BLaER1 (cell line): ENCODE measurements at regions not wholly inside any gene's neighbourhood (a gene's known extent, or its start where the extent isn't known, plus 50 kb on each side); places are given as distances from the start of the nearest gene placed in this dataset.
"Not testable (repeated sequence)": the region's sequence is repeated elsewhere in the genome, so short reads cannot be mapped to it uniquely, and the experiment has no call there.

ENCODE experiments used
- H3K27ac ChIP-seq: shearing (Covaris generic); formaldehyde crosslinking; 2 replicates; pipeline ENCODE4 v1.8.1; 2022
- H3K27me3 ChIP-seq: shearing (Covaris generic); formaldehyde crosslinking; 2 replicates; pipeline ENCODE4 v1.8.1; 2022
- H3K36me3 ChIP-seq: shearing (Covaris generic); formaldehyde crosslinking; 2 replicates; pipeline ENCODE4 v1.8.1; 2022
- H3K4me1 ChIP-seq: shearing (Covaris generic); formaldehyde crosslinking; 2 replicates; pipeline ENCODE4 v1.8.1; 2022
- H3K4me2 ChIP-seq: shearing (Covaris generic); formaldehyde crosslinking; 2 replicates; pipeline ENCODE4 v1.8.1; 2022
- H3K4me3 ChIP-seq: shearing (Covaris generic); formaldehyde crosslinking; 2 replicates; pipeline ENCODE4 v1.8.1; 2022
- H3K9ac ChIP-seq: shearing (Covaris generic); formaldehyde crosslinking; 2 replicates; pipeline ENCODE4 v1.8.1; 2022
- H3K9me3 ChIP-seq: shearing (Covaris generic); formaldehyde crosslinking; 2 replicates; pipeline ENCODE4 v1.8.1; 2022
- H4K20me1 ChIP-seq: shearing (Covaris generic); formaldehyde crosslinking; 2 replicates; pipeline ENCODE4 v1.8.1; 2022
- Cebpa-rat ChIP-seq: shearing (Covaris generic); IDR thresholded peaks from 2 replicates; pipeline ENCODE4 v1.8.1; 2022

DNA sequence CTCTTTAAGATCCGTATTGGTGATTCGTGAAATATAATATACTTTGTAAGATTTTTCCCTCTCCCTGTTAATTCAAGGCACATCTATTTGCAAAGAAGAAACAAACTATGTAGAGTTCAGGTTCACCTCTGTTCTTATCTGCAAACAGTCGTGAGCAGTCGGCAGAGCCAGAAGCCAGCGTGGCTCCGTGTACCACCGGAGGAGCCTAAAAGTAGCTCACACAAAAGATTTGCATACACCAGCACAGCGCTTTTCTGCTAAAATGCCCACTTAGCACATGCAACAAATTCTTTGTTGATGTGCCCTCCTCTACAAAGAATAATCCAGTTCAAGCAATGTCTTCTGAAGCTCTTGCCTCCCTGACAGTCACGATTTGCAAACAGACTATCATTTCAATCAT, 416.0 kb upstream of the TENM3 start:
- Histone ChIP-seq H3K27me3 (no peaks in the 10 kb centered on the region), H3K27ac (no peak overlapping the region), H3K36me3 (no peaks in the 10 kb centered on the region), H4K20me1 (no peaks in the 10 kb centered on the region), H3K9ac (no peak overlapping the region), H3K4me1 (no peaks in the 10 kb centered on the region), H3K4me2 (no peak overlapping the region), H3K4me3 (no peak overlapping the region), H3K9me3 (no peaks in the 10 kb centered on the region)
- TF ChIP-seq Cebpa-rat: no peak

DNA sequence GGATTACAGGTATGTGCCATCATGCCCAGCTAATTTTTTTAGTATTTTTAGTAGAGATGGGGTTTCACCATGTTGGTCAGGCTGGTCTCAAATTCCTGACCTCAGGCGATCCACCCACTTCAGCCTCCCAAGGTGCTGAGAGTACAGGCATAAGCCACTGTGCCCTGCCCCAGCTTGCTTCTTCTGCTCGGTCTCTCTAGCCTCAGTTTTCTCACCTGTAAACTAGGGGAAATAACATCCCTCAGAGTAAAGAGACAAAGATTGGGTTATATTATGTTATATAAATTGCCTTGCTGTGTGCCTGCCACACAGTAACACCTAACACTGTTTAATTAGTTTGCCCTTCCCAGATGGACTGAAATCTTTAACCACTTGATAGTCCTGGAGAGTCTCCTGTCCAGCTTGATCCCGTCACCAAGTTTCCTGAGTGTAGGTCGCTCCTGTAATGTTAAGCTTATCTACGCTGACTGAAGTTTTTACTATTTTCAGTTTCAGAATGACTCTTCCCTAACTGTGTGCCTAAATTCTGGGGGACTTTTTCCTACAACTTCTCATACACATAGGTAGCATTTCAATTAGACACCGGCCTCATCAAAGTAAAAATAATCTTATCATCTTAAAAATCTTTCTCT, 412.7 kb upstream of the TENM3 start:
- TF ChIP-seq Cebpa-rat: no peak
- Histone ChIP-seq H3K9me3 (no peaks in the 10 kb centered on the region), H3K4me3 (no peak overlapping the region), H3K4me1 (no peaks in the 10 kb centered on the region), H3K4me2 (no peak overlapping the region), H4K20me1 (no peaks in the 10 kb centered on the region), H3K27me3 (no peaks in the 10 kb centered on the region), H3K36me3 (no peaks in the 10 kb centered on the region), H3K9ac (no peak overlapping the region), H3K27ac (no peak overlapping the region)

DNA sequence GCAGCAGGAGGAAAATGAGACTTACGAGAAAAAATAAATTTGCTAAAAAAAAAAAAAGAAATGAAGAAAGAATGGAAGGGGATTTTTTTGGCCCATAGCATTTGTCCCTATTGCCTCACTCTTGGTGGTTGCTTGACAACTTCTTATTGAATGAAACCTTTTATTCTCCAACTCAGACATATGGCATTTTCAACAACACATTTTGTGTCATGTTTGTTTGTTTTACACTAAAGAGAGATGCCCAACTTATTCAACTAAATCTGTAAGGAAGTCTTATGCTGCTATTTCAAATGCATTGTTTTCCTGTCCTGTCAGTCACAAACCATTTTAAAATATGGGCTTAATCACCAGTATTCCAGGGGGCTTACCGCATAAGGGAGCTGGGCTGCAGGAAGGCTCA, 409.1 kb upstream of the TENM3 start:
- H3K9me3 ChIP-seq: no peaks in the 10 kb centered on the region

DNA sequence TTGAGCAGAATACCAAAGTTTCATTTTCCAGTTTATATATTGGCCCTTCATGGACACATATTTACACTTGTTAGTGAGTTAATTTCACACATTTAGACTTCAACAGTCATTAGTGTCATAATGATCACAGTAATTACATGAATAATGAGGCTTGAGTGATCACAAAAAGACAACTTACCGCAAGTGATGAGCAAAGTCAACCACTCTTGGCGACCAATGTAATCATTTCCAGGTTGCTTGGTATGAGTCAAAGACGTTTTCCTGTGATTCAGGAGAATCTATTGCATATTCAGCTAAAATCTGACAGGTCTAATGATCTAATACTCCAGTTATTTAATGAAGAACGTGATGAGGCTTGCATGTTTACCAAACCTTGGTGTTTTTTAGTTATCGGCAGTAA, 407.9 kb upstream of the TENM3 start:
- Histone ChIP-seq H3K4me3 (no peak overlapping the region), H4K20me1 (no peaks in the 10 kb centered on the region), H3K4me2 (no peak overlapping the region), H3K36me3 (no peaks in the 10 kb centered on the region), H3K4me1 (no peaks in the 10 kb centered on the region), H3K27ac (no peak overlapping the region), H3K9me3 (no peaks in the 10 kb centered on the region), H3K27me3 (no peaks in the 10 kb centered on the region), H3K9ac (no peak overlapping the region)
- no peak for TF ChIP-seq Cebpa-rat

More for the DNA sequence above, 409.1 kb upstream of the TENM3 start:
- H3K4me1 ChIP-seq: no peaks in the 10 kb centered on the region
- no peaks in the 10 kb centered on the region for H3K36me3 ChIP-seq
- no peak overlapping the region for H3K9ac ChIP-seq
- H4K20me1 ChIP-seq: no peaks in the 10 kb centered on the region
- no peak overlapping the region for H3K4me2 ChIP-seq
- TF ChIP-seq Cebpa-rat: no peak
- H3K27me3 ChIP-seq: no peaks in the 10 kb centered on the region
- no peak overlapping the region for H3K4me3 ChIP-seq
- no peak overlapping the region for H3K27ac ChIP-seq

DNA sequence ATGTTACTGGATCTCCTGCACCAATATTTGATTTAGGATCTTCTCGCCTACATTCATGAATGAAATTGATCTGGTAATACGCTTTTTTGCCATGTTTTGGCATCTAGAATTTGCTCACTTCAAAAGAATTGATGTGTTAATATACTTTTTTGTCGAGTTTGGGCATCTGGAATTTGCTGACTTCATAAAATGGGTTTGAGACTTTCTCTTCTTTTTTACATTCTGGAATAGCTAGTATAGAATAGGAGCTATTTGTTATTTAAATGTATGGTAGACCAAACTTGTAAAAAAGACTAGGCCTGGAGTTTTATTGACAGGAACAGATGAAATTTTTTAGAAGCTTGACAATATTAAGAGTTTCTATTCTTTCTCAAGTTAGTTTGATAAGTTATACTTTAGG, 404.9 kb upstream of the TENM3 start:
- H3K27ac ChIP-seq: no peak overlapping the region
- no peak overlapping the region for H3K4me2 ChIP-seq
- H3K4me3 ChIP-seq: no peak overlapping the region
- no peaks in the 10 kb centered on the region for H4K20me1 ChIP-seq
- no peak overlapping the region for H3K9ac ChIP-seq
- H3K9me3 ChIP-seq: no peaks in the 10 kb centered on the region
- TF ChIP-seq Cebpa-rat: no peak
- no peaks in the 10 kb centered on the region for H3K36me3 ChIP-seq
- no peaks in the 10 kb centered on the region for H3K4me1 ChIP-seq
- no peaks in the 10 kb centered on the region for H3K27me3 ChIP-seq

DNA sequence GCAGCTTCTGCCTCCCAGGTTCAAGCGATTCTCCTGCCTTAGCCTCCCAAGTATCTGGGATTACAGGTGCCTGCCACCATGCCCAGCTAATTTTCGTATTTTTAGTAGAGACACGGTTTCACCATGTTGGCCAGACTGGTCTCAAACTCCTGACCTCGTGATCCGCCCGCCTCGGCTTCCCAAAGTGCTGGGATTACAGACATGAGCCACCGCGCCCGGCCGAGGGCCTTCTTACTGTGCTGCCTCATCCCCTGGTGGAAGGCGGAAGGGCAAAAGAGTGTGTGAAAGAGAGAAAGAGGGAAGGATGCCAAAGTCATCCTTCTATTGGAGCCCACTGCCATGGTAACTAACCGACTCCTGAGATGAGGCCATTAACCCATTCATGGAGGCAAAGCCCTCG, 399.4 kb upstream of the TENM3 start:
- not testable (repeated sequence) for H3K4me3 ChIP-seq, H3K36me3 ChIP-seq, H4K20me1 ChIP-seq, H3K27ac ChIP-seq, H3K9ac ChIP-seq, H3K4me1 ChIP-seq, H3K4me2 ChIP-seq, H3K27me3 ChIP-seq, H3K9me3 ChIP-seq

DNA sequence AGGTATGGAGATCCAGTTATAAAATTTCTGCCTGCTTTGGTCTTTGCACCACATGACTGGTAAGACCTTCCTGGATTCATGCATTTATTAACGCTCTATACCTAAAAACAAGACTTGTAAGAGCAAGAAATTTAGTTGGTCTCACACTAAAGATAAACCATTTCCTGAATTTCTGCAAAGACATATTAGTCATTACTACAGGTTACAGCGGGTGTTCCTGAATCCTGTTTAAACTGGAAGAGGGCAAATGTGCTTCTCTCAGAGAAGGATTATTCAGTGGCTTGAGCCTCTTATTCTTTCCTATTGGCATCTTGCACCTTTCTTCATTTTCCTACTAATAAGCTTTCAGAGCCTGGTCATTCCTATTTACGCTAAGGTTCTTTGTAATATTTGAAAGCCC, 397.6 kb upstream of the TENM3 start:
- Histone ChIP-seq H3K4me1 (no peaks in the 10 kb centered on the region), H3K9me3 (no peaks in the 10 kb centered on the region), H3K36me3 (no peaks in the 10 kb centered on the region), H3K4me2 (no peak overlapping the region), H3K27ac (no peak overlapping the region), H3K4me3 (no peak overlapping the region), H3K9ac (no peak overlapping the region), H4K20me1 (no peaks in the 10 kb centered on the region), H3K27me3 (no peaks in the 10 kb centered on the region)
- TF ChIP-seq Cebpa-rat: no peak

DNA sequence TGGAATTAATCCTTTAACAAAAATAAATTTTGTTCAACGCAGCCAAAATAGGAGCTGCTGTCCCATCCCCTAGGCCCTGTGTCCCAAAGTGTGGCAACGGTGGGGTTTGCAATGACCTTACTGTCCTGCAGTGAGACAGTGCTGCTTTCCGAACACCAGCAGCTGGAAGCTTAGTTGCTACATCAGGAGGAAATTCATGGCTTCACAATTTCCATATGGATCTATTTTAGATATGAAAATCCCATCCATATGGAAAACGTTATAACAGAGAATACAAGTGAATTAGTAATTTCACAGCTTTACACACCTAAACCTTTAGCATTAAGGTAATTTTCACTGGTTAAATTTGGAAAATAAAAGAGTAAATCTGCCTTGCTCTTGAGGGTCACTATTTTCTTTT, 396.3 kb upstream of the TENM3 start:
- Histone ChIP-seq H3K9me3 (no peaks in the 10 kb centered on the region), H4K20me1 (no peaks in the 10 kb centered on the region), H3K36me3 (no peaks in the 10 kb centered on the region), H3K27ac (no peak overlapping the region), H3K4me1 (no peaks in the 10 kb centered on the region), H3K27me3 (no peaks in the 10 kb centered on the region), H3K4me2 (no peak overlapping the region), H3K9ac (no peak overlapping the region), H3K4me3 (no peak overlapping the region)
- TF ChIP-seq Cebpa-rat: no peak

DNA sequence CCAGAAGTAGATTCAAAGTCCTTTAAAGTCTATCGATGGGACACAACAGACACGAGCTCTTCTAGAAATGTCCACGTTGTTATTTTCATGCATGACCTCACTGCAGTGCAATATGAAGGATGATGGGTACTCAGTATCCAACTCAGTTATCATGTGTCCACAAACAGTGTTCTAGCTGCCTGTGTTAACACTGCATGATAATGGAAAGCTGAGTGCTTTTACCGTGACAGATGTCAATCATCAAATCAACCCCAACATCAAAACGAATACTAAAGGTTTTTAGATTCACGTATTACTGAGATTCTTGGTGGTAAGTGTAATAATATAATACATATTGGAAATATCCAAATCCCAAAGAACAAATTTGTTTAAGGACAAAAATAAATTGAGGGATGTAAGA, 394.8 kb upstream of the TENM3 start:
- Histone ChIP-seq H3K4me3 (no peak overlapping the region), H3K9me3 (no peaks in the 10 kb centered on the region), H4K20me1 (no peaks in the 10 kb centered on the region), H3K27ac (no peak overlapping the region), H3K9ac (no peak overlapping the region), H3K4me1 (no peaks in the 10 kb centered on the region), H3K4me2 (no peak overlapping the region), H3K27me3 (no peaks in the 10 kb centered on the region), H3K36me3 (no peaks in the 10 kb centered on the region)
- no peak for TF ChIP-seq Cebpa-rat

DNA sequence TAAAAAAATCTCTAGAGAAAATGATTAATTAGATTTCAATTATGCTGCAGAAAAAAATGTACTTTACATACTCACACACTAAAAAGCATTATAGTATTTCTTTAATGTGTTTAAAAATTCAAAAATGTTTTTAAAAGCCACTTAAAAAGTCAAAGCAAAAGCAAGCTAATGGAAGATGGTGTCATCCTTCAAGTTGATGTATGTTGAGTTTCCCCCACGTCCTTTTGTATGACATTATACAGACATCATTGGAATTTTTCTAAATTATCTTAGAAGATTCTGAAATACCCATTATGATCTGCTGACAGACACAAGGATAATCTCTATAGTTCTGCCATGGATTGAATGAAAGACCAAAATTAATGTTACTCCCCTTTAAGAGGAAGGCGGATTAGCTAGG, 393.7 kb upstream of the TENM3 start:
- H4K20me1 ChIP-seq: no peaks in the 10 kb centered on the region
- no peak overlapping the region for H3K9ac ChIP-seq
- no peaks in the 10 kb centered on the region for H3K36me3 ChIP-seq
- H3K4me3 ChIP-seq: no peak overlapping the region
- no peak for TF ChIP-seq Cebpa-rat
- H3K27me3 ChIP-seq: no peaks in the 10 kb centered on the region
- H3K4me1 ChIP-seq: no peaks in the 10 kb centered on the region
- H3K9me3 ChIP-seq: no peaks in the 10 kb centered on the region
- H3K27ac ChIP-seq: no peak overlapping the region
- no peak overlapping the region for H3K4me2 ChIP-seq

DNA sequence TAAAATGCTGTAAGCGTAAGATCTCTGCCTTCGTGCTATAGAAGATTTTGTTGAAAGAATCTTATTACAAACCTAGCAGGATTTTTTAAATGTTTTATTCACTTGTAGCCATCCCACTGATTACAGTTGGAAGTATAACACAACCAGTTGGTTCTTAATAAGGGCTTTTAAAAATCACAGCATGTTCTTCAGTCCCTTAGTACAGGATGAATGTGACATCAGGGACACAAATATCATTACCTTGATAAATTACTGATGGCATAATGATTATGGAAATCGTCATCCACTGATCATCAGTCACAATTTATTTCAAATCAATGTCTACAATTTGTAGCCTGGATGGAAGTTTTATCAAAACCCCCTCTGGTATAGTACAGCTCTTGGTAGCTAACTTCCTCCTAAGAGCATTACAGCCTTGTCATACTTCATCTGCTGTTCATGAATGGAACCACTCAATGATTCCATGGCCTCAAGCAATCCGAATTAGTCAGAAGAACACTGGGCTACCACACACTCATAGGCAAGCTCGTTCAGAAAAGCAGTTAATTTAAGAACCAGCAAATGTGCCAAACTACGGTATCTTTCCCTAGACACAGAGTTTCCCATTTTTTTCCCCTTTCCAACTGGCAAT, 389.2 kb upstream of the TENM3 start:
- Histone ChIP-seq H3K9me3 (no peaks in the 10 kb centered on the region), H3K4me1 (no peaks in the 10 kb centered on the region), H3K27ac (no peak overlapping the region), H3K9ac (no peak overlapping the region), H4K20me1 (no peaks in the 10 kb centered on the region), H3K27me3 (no peaks in the 10 kb centered on the region), H3K4me2 (no peak overlapping the region), H3K36me3 (no peaks in the 10 kb centered on the region), H3K4me3 (no peak overlapping the region)
- TF ChIP-seq Cebpa-rat: no peak
